Pancreas (tissue), 10 donors: ENCODE measurements at regions not wholly inside any gene's neighbourhood (a gene's known extent, or its start where the extent isn't known, plus 50 kb on each side); places are given as distances from the start of the nearest gene placed in this dataset.

Experiments used
- ATAC-seq, 4 donors: fragments of 200-7000 bp; cut with Tn5 transposase; one replicate each; pipeline versions ENCODE4 v1.8.0 to v1.9.1; 2020; ENCODE audit warnings: mild to moderate bottlenecking in 4 of 4, moderate library complexity in 4 of 4
- DNase-seq, 6 donors: peaks; one replicate each; pipeline ENCODE4 v3.0.0-alpha.2; 2020
- FAIRE-seq: peaks from 2 replicates; lab custom pipeline; 2012; peaks lifted over from hg19 to GRCh38; lab: Jason Lieb, UNC
- H3K27ac ChIP-seq, 4 donors: fragments of 200-600 bp; sonication (generic); 1 replicate in 3 of 4; 2 replicates in 1 of 4; pipeline versions ENCODE4 v1.5.0 to v1.8.0; 2020
- H3K27me3 ChIP-seq, 4 donors: fragments of 200-600 bp; one replicate each; pipeline ENCODE4 v1.8.0; 2021
- H3K36me3 ChIP-seq, 3 donors: fragments of 200-600 bp; sonication (generic) in 1 of 3; one replicate each; pipeline versions ENCODE4 v1.5.0 to v1.8.0; 2020 to 2021
- H3K4me1 ChIP-seq, 3 donors: fragments of 200-600 bp; one replicate each; pipeline ENCODE4 v1.8.0; 2021
- H3K4me3 ChIP-seq, 4 donors: fragments of 200-600 bp; sonication (generic) in 2 of 4; one replicate each; pipeline versions ENCODE4 v1.5.0 to v1.8.0; 2020 to 2021
- H3K9me3 ChIP-seq, 4 donors: fragments of 200-600 bp; one replicate each; pipeline ENCODE4 v1.8.0; 2021
- CTCF ChIP-seq, 4 donors: fragments of 200-600 bp; sonication (generic) in 3 of 4; IDR thresholded peaks; one replicate each; pipeline versions ENCODE4 v1.5.0 to v1.8.0; 2021; ENCODE audit warnings: antibody characterized with exemption in 4 of 4
- WGBS, 2 donors: extraction: QIAGEN DNeasy Blood & Tissue Kit; methylation state at CpG; one replicate each; pipeline ENCODE4 v1.1.7; 2013; 5-methylcytosine and 5-hydroxymethylcytosine counted together
- intact Hi-C, 3 donors: fragments of 100-400 bp; cut with DNase I; formaldehyde crosslinking; loops; one replicate each; pipeline versions ENCODE4 v1.11.1 to v1.14.2; 2022
- donor health status: healthy with polysubstance abuse.
- donor health status: DM: no; HTN: no; CAD: no; lungs with moderate emphysema.
- donor health status: DM: no; HTN: no; CAD: no.
- donor health status: control.
- donor health status: control.
- donor health status: Bipolar disorder and iron deficiency.
- donor health status: DM: yes; HTN: yes; CAD: no.
- donor health status: DM: no; HTN: no; CAD: no.
- donor health status: DM: no; HTN: no; CAD: no.
- donor health status: DM: yes; HTN: yes; CAD: no.

DNA sequence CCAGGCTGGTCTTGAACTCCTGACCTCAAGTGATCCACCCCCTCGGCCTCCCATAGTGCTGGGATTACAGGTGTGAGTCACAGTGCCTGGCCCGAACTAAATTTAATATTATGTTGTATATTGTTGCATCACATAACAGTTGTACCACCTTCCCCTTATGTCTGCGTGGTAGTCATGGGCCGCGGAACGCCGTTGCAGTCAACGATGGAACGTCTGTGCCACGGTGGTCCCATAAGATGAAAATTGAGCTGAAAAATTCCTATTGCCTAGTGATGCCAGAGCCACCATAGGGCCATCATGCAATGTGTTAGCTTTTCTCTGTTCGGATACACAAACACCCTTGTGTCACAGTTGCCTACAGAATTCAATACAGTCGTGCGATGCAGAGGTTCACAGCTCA, 236.1 kb downstream of the TEX29 start:
- intact Hi-C loops = no loop called here
- FAIRE-seq (no peak), ATAC-seq (no peak), DNase-seq (no peak)
- TF ChIP-seq CTCF (IDR thresholded peaks at IDR 0.05) = no peak
- H3K4me1 ChIP-seq = peaks cover under 1 to 7% (median under 1%) of the 10 kb centered on the region in 3 donors
- no peaks in the 10 kb centered on the region for H3K27me3 ChIP-seq
- no peak overlapping the region for H3K27ac ChIP-seq
- H3K4me3 ChIP-seq = no peak overlapping the region
- H3K36me3 ChIP-seq = no peaks in the 10 kb centered on the region
- no peaks in the 10 kb centered on the region for H3K9me3 ChIP-seq
- 83 to 90% methylated on average over 13 of the region's 13 CpGs for WGBS, 2 donors

GRCh38 chr13:111557921-111558699, 237.7 kb downstream of the TEX29 start:
- WGBS, 2 donors = 92 to 95% methylated on average over 19 of the region's 19 CpGs
- Histone ChIP-seq H3K27ac (no peak overlapping the region), H3K27me3 (no peaks in the 10 kb centered on the region), H3K36me3 (no peaks in the 10 kb centered on the region), H3K4me3 (no peak overlapping the region), H3K9me3 (no peaks in the 10 kb centered on the region), H3K4me1 (no peaks in the 10 kb centered on the region)
- FAIRE-seq (no peak), DNase-seq (no peak), ATAC-seq (no peak)
- TF ChIP-seq CTCF (IDR thresholded peaks at IDR 0.05) = no peak
- intact Hi-C loops = no loop called here

DNA sequence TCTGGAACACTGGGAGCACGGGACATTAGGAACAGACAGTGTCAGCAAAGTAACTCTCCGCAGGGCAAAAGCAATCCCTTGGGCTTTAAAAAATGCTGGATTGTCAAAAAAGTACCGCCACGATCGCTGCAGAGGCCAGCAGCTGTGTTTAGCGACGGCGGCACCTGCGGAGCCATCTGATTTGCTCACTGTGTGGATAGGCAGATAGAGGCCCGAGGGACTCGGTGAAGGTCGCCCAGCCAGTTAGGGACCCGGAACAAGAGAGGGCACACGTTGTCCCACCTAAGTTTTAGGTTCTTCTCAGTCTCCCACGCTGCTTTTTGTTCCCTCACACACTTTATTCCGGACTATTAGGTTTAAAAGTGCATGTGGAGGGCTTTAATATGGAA, 238.3 kb downstream of the TEX29 start:
- FAIRE-seq (no peak), DNase-seq (no peak), ATAC-seq (no peak)
- no peak overlapping the region for H3K4me3 ChIP-seq
- H3K36me3 ChIP-seq = no peaks in the 10 kb centered on the region
- no peaks in the 10 kb centered on the region for H3K4me1 ChIP-seq
- WGBS, 2 donors = 80% methylated on average over 16 of the region's 16 CpGs
- no peak overlapping the region for H3K27ac ChIP-seq
- intact Hi-C loops = no loop called here
- H3K27me3 ChIP-seq = no peaks in the 10 kb centered on the region
- no peaks in the 10 kb centered on the region for H3K9me3 ChIP-seq
- no peak for TF ChIP-seq CTCF (IDR thresholded peaks at IDR 0.05)

GRCh38 chr13:111559612-111560403, 239.4 kb downstream of the TEX29 start:
- FAIRE-seq (no peak), DNase-seq (no peak), ATAC-seq (no peak)
- no peak overlapping the region for H3K27ac ChIP-seq
- no peaks in the 10 kb centered on the region for H3K36me3 ChIP-seq
- no peak for TF ChIP-seq CTCF (IDR thresholded peaks at IDR 0.05)
- H3K4me3 ChIP-seq = no peak overlapping the region
- H3K27me3 ChIP-seq = no peaks in the 10 kb centered on the region
- H3K9me3 ChIP-seq = no peaks in the 10 kb centered on the region
- intact Hi-C loops = no loop called here
- no peaks in the 10 kb centered on the region for H3K4me1 ChIP-seq
- WGBS, 2 donors = 48 to 57% methylated on average over 26 of the region's 26 CpGs
